H9 (cell line): ENCODE measurements at regions not wholly inside any gene's neighbourhood (a gene's known extent, or its start where the extent isn't known, plus 50 kb on each side); places are given as distances from the start of the nearest gene placed in this dataset.
A peak's percentile ranks its signal among the peaks of the same experiment; 100 is the strongest.
"Not testable (repeated sequence)": the region's sequence is repeated elsewhere in the genome, so short reads cannot be mapped to it uniquely, and the experiment has no call there.

Experiments used
- DNase-seq: peaks from one replicate; pipeline ENCODE4 v3.0.0-alpha.2; 2017
- H2AFZ ChIP-seq: one replicate; pipeline ENCODE4 v1.6.1; 2013; ENCODE audit warnings: mild to moderate bottlenecking, low read length, control low read depth, moderate library complexity
- H2AK5ac ChIP-seq: 2 replicates; pipeline ENCODE4 v1.6.1; 2013; ENCODE audit warnings: low read length, control low read depth, mixed read lengths; ENCODE audit not compliant: insufficient read length
- H2BK120ac ChIP-seq: one replicate; pipeline ENCODE4 v1.6.1; 2013; ENCODE audit warnings: low read depth, mild to moderate bottlenecking, low read length, control low read depth, inconsistent platforms; ENCODE audit not compliant: poor library complexity, severe bottlenecking
- H2BK12ac ChIP-seq: 2 replicates; pipeline ENCODE4 v1.6.1; 2013; ENCODE audit warnings: low read length, control low read depth, mixed read lengths, low read depth; ENCODE audit not compliant: insufficient read length
- H2BK15ac ChIP-seq: 2 replicates; pipeline ENCODE4 v1.6.1; 2013; ENCODE audit warnings: low read depth, low read length, control low read depth
- H2BK20ac ChIP-seq: one replicate; pipeline ENCODE4 v1.6.1; 2013; ENCODE audit warnings: low read depth, mild to moderate bottlenecking, low read length, control low read depth, inconsistent platforms; ENCODE audit not compliant: poor library complexity, severe bottlenecking
- H2BK5ac ChIP-seq: 2 replicates; pipeline ENCODE4 v1.6.1; 2013; ENCODE audit warnings: low read length, control low read depth, mixed read lengths; ENCODE audit not compliant: insufficient read length
- H3K14ac ChIP-seq: 2 replicates; pipeline ENCODE4 v1.6.1; 2013; ENCODE audit warnings: low read length, control low read depth; ENCODE audit not compliant: insufficient read depth
- H3K18ac ChIP-seq: 2 replicates; pipeline ENCODE4 v1.6.1; 2013; ENCODE audit warnings: low read depth, mild to moderate bottlenecking, mixed read lengths, low read length, control low read depth; ENCODE audit not compliant: insufficient read length
- H3K23ac ChIP-seq: 2 replicates; pipeline ENCODE4 v1.6.1; 2013; ENCODE audit warnings: low read length, control low read depth, mixed read lengths, low read depth; ENCODE audit not compliant: insufficient read length
- H3K23me2 ChIP-seq: 2 replicates; pipeline ENCODE4 v1.6.1; 2013; ENCODE audit warnings: low read depth, mild to moderate bottlenecking, mixed read lengths, low read length, control low read depth; ENCODE audit not compliant: insufficient read length, poor library complexity, severe bottlenecking
- H3K27ac ChIP-seq: 2 replicates; pipeline ENCODE4 v1.5.1; 2013; ENCODE audit warnings: low read length, control low read depth, mixed read lengths, low read depth; ENCODE audit not compliant: insufficient read length
- H3K27me3 ChIP-seq: 2 replicates; pipeline ENCODE4 v1.6.1; 2013; ENCODE audit warnings: low read length, control low read depth, inconsistent platforms; ENCODE audit not compliant: insufficient read depth
- H3K4ac ChIP-seq: 2 replicates; pipeline ENCODE4 v1.6.1; 2013; ENCODE audit warnings: low read depth, mild to moderate bottlenecking, control low read depth, inconsistent platforms, low read length, moderate library complexity
- H3K4me1 ChIP-seq: 2 replicates; pipeline ENCODE4 v1.6.1; 2013; ENCODE audit warnings: low read length, control low read depth, inconsistent platforms; ENCODE audit not compliant: insufficient read depth
- H3K4me2 ChIP-seq: 2 replicates; pipeline ENCODE4 v1.6.1; 2013; ENCODE audit warnings: low read length, control low read depth, mixed read lengths; ENCODE audit not compliant: insufficient read length, insufficient read depth
- H3K56ac ChIP-seq: 2 replicates; pipeline ENCODE4 v1.6.1; 2013; ENCODE audit warnings: low read depth, mild to moderate bottlenecking, mixed read lengths, low read length, control low read depth; ENCODE audit not compliant: insufficient read length
- H3K79me1 ChIP-seq: 2 replicates; pipeline ENCODE4 v1.6.1; 2013; ENCODE audit warnings: low read depth, mild to moderate bottlenecking, moderate library complexity, low read length, control low read depth, inconsistent platforms; ENCODE audit not compliant: insufficient read depth, poor library complexity, severe bottlenecking
- H3K79me2 ChIP-seq: 2 replicates; pipeline ENCODE4 v1.6.1; 2013; ENCODE audit warnings: low read length, control low read depth, inconsistent platforms; ENCODE audit not compliant: insufficient read depth
- H3K9ac ChIP-seq: 2 replicates; pipeline ENCODE4 v1.6.1; 2013; ENCODE audit warnings: low read length, control low read depth, mixed read lengths; ENCODE audit not compliant: insufficient read length; ENCODE audit errors: extremely low read depth
- H3K9me3 ChIP-seq: one replicate; pipeline ENCODE4 v1.6.1; 2013; ENCODE audit warnings: low read depth, low read length, inconsistent platforms; ENCODE audit not compliant: control insufficient read depth
- H3T11ph ChIP-seq: one replicate; pipeline ENCODE4 v1.6.1; 2013; ENCODE audit warnings: mild to moderate bottlenecking, low read length, control low read depth, inconsistent platforms
- H4K20me1 ChIP-seq: one replicate; pipeline ENCODE4 v1.6.1; 2013; ENCODE audit not compliant: control insufficient read depth, insufficient read length, insufficient read depth
- H4K5ac ChIP-seq: 2 replicates; pipeline ENCODE4 v1.6.1; 2013; ENCODE audit warnings: low read depth, mild to moderate bottlenecking, mixed read lengths, low read length, control low read depth; ENCODE audit not compliant: insufficient read length
- H4K8ac ChIP-seq: replicated peaks from 2 replicates; pipeline ENCODE4 v1.6.1; 2013; ENCODE audit warnings: low read length, control low read depth, mixed read lengths, low read depth; ENCODE audit not compliant: insufficient read length
- H4K91ac ChIP-seq: 2 replicates; pipeline ENCODE4 v1.6.1; 2013; ENCODE audit warnings: low read depth, mild to moderate bottlenecking, moderate library complexity, mixed read lengths, low read length, control low read depth; ENCODE audit not compliant: insufficient read length
- H3K27ac Mint-ChIP-seq, 3 experiments: 2 replicates in 2 of 3; 3 replicates in 1 of 3; pipeline ENCODE4 v1.8.0; 2020 to 2021; ENCODE audit warnings: mixed read lengths in 3 of 3, mild to moderate bottlenecking in 1 of 3, moderate library complexity in 1 of 3
- H3K27me3 Mint-ChIP-seq: 2 replicates; pipeline ENCODE4 v1.8.0; 2021; ENCODE audit warnings: low read depth, mild to moderate bottlenecking, moderate library complexity, mixed read lengths
- H3K36me3 Mint-ChIP-seq, 3 experiments: 2 replicates in 2 of 3; 3 replicates in 1 of 3; pipeline ENCODE4 v1.8.0; 2020 to 2021; ENCODE audit warnings: low read depth in 3 of 3, mixed read lengths in 3 of 3; ENCODE audit not compliant: insufficient read depth in 1 of 3
- H3K4me1 Mint-ChIP-seq, 2 experiments: 2 replicates each; pipeline ENCODE4 v1.8.0; 2020; ENCODE audit warnings: mixed read lengths in 2 of 2
- H3K4me3 Mint-ChIP-seq, 2 experiments: 2 replicates in 1 of 2; 3 replicates in 1 of 2; pipeline ENCODE4 v1.8.0; 2020 to 2021; ENCODE audit warnings: mild to moderate bottlenecking in 2 of 2, mixed read lengths in 2 of 2, moderate library complexity in 1 of 2
- H3K9me3 Mint-ChIP-seq, 2 experiments: 2 replicates in 1 of 2; 3 replicates in 1 of 2; pipeline ENCODE4 v1.8.0; 2020; ENCODE audit warnings: mild to moderate bottlenecking in 2 of 2, mixed read lengths in 2 of 2, moderate library complexity in 1 of 2
- CTCF ChIP-seq: fragments of 200-600 bp; sonication (generic); conservative IDR thresholded peaks from 3 replicates; pipeline ENCODE4 v1.8.0; 2021; ENCODE audit warnings: antibody characterized with exemption, mild to moderate bottlenecking
- WGBS: extraction: QIAGEN DNeasy Blood & Tissue Kit; methylation state at CpG from one replicate; pipeline ENCODE4 v1.1.7; 2013; ENCODE audit warnings: missing lambda C conversion rate, low lambda C conversion rate, mixed read lengths; ENCODE audit not compliant: insufficient read length; ENCODE audit errors: extremely low coverage; 5-methylcytosine and 5-hydroxymethylcytosine counted together

GRCh38 chr13:24968416-24968815, 127.5 kb upstream of the PABPC3 start:
- H2BK120ac ChIP-seq, H3K27me3 Mint-ChIP-seq, H3K79me1 ChIP-seq, H2BK12ac ChIP-seq, H3K56ac ChIP-seq, H3K18ac ChIP-seq, H3K9me3 Mint-ChIP-seq, H4K20me1 ChIP-seq, H4K91ac ChIP-seq, H3K4me1 Mint-ChIP-seq, H3T11ph ChIP-seq, H3K79me2 ChIP-seq, H3K27ac ChIP-seq, H2BK5ac ChIP-seq, H3K27me3 ChIP-seq, H2BK15ac ChIP-seq, H3K14ac ChIP-seq, H2AK5ac ChIP-seq, H3K23ac ChIP-seq, H3K23me2 ChIP-seq, H3K9ac ChIP-seq, H2AFZ ChIP-seq, H3K9me3 ChIP-seq, H3K4ac ChIP-seq, H2BK20ac ChIP-seq, H4K8ac ChIP-seq, H4K5ac ChIP-seq, H3K36me3 Mint-ChIP-seq, H3K4me1 ChIP-seq: not testable (repeated sequence)
- peak overlapping the region; percentile 73 to 90 (median 87); a peak in 5 of 7 replicates for H3K27ac Mint-ChIP-seq
- H3K4me2 ChIP-seq, result peak overlapping the region; percentile 66
- WGBS, result no CpG with 5 or more reads among the region's 2 CpGs
- H3K4me3 Mint-ChIP-seq, result peak overlapping the region; percentile 72 to 79
- peak; percentile 64 for TF ChIP-seq CTCF
- DNase-seq, result peak; percentile 42

- H3T11ph ChIP-seq, H3K23ac ChIP-seq, H3K14ac ChIP-seq, H4K20me1 ChIP-seq, H3K23me2 ChIP-seq, H2AK5ac ChIP-seq, H3K18ac ChIP-seq, H4K5ac ChIP-seq, H2BK15ac ChIP-seq, H3K27me3 Mint-ChIP-seq, DNase-seq, H3K4me2 ChIP-seq, H3K27ac Mint-ChIP-seq, H3K9ac ChIP-seq, H4K91ac ChIP-seq, H2BK20ac ChIP-seq, H2AFZ ChIP-seq, H3K4me1 ChIP-seq, H3K4me3 Mint-ChIP-seq, H3K9me3 Mint-ChIP-seq, H2BK12ac ChIP-seq, H4K8ac ChIP-seq, H2BK120ac ChIP-seq, H3K27ac ChIP-seq, H3K4me1 Mint-ChIP-seq, H3K27me3 ChIP-seq, H2BK5ac ChIP-seq, H3K56ac ChIP-seq, H3K9me3 ChIP-seq, H3K4ac ChIP-seq, H3K79me1 ChIP-seq, H3K36me3 Mint-ChIP-seq, H3K79me2 ChIP-seq: not testable (repeated sequence)
- no CpG with 5 or more reads among the region's 9 CpGs for WGBS
Observed at GRCh38 chr13:24973102-24973501, 122.8 kb upstream of the PABPC3 start.
